T-helper 2 cell treated with Interferon-gamma antibody and Interleukin-4, amounts not matched to agents 100 ng/mL and 5 ng/mL, for 36 hours (primary cell): ENCODE measurements at regions not wholly inside any gene's neighbourhood (a gene's known extent, or its start where the extent isn't known, plus 50 kb on each side); places are given as distances from the start of the nearest gene placed in this dataset.

Source experiments
- intact Hi-C: fragments of 100-400 bp; cut with micrococcal nuclease; formaldehyde crosslinking; loops from one replicate; pipeline ENCODE4 v1.15.1; 2023

DNA sequence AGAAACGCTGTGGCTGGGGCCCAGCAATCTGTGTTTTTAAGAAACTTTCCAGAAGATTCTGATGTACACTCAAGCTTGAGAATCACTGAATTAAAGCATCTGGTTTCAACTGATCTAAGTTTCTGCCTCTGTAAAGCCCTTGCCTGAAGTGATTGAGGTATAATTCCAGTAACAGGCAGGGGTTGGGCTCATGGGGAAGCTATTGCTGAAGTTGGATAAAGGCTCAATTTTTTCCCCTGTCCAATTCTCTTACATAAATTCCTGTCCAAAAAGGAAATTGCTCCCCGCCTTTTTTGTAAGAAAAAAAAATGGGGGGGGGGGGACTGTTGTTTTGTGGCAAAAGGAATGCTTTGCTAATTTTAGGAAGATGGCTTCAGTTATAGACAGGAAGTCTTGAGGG, 337.4 kb downstream of the NUAK1 start:
- intact Hi-C loops = no loop called here

DNA sequence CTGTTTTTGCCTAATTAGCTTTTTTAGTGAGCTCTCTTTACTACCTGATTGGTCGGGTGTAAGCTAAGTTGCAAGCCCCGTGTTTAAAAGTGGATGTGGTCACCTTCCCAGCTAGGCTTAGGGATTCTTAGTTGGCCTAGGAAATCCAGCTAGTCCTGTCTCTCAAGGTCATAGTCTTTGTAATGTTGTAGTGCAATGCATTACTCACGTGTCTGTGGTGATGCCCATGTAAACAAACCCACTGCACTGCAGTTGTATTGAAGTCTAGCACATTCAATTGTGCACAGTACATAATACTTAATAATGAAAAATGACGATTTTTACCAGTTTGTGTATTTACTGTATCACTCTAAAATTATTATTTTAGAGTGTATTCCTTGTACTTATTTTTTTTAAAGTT, 335.5 kb downstream of the NUAK1 start:
- intact Hi-C loops = no loop called here

DNA sequence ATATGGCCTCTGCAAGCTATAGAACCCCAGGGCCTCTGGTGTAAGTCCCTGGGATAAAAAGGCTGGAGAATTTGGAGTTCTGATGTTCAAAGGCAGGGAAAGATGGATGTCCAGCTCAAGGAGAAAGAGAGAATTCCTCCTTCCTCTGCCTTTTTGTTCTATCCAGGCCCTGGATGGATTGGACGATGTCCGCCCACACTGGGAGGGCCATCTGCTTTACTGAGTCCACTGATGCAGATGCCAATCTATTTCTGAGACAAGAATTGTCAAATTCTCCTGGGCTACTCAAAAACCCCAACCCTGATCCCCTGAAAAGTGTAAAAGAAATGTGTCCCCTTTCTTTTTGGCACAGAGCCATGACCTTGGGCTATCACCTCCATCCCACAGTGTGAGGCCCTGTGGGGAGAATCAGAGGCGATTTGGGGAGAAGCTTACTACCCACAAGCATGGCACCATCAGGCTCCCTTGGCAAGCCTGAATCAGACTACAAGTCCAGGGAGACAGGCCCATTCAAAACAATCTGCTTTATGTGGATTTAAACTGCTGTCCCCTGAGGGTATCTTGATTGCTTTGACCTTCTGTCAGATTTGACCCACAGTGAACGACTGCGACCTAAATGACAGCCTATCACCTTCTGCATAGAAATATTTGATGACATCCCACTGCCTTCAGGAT, 334.0 kb downstream of the NUAK1 start:
- intact Hi-C loops = no loop called here

DNA sequence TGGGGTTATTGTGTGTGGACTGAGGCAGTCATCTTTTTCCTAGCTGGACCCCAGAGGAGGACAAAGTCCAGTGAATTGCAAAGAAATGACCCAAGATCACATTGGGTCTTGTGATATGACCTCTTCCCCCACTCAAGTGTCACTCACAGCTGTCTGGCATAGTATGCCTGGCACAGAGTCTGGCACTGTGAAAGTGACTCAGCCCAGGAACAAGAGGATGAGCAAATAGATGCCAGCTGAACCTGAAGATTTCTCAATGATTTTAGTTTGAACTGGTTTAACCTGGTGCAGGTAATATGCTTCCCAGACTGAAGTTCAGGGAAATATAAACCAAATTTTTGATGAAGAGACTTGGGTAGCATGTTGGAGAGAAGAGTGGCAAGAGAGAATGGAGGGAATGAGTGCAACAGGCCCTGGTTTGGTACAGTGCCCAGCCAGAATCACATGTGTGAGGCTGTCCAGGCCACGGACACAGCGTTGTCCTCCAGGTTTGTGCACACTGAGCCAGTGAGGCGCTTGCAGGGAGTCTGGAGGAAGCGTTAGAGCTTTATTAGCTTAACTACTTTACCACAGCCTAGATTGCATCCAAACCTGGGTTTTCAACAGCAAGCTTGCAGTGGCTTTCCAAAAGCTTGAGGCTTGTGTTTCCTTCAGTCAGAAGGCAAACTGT, 332.9 kb downstream of the NUAK1 start:
- intact Hi-C loops = no loop called here

DNA sequence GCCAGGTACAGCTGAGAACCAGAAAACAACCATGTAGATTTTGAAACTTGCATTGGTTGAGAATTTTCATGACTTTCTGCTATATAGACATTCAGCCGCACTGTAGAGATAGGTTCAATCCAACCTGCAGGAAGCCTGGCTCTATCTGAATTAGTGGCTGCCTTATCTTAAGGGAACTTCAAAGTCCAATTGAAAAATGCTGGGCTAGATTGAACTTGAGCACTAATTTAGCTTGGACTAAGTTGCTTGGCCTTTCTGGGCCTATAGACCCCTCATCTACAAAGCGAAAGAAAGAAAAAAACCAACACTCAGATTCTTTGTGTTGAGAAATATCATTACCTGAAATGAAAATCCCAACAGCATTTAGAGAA, 332.4 kb downstream of the NUAK1 start:
- intact Hi-C loops = no loop called here

DNA sequence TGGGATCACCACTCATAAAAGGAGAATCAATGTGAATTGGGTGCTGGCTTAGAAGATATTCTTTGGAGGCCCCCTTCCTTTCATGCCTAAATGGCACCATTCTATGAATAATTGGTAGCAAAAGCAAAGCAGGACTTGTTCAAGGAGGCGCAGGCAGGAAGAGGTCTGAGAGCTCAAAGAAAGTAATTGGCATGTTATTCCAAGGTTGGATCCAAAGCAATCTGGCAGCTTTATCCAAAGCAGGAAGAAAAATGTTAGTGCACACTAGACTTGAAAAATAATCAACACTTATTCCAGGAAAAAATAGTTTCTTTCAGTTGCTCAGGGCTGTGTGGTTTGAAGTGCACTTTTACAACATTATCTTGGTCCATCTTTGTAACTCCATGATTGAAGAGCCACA, 326.4 kb downstream of the NUAK1 start:
- intact Hi-C loops = no loop called here

DNA sequence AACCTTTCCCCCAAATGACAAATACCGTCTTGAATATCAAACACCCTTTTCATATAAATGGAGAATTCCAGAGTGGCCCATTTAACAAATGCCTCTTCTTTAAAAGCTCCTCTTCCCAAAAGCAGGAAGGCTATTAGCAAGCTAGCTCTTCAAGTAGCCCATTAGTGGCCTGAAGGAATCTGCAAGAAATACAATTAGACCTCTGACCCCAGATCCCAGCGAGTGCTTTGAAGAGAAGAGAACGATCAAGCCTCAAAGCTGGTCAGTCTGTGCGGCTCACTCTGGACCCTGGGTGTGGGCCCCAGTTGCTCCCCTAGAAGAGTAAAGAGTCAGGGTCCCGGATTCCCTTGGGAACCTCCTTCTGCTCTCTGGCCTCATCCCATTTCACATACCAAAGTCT, 325.6 kb downstream of the NUAK1 start:
- intact Hi-C loops = no loop called here

DNA sequence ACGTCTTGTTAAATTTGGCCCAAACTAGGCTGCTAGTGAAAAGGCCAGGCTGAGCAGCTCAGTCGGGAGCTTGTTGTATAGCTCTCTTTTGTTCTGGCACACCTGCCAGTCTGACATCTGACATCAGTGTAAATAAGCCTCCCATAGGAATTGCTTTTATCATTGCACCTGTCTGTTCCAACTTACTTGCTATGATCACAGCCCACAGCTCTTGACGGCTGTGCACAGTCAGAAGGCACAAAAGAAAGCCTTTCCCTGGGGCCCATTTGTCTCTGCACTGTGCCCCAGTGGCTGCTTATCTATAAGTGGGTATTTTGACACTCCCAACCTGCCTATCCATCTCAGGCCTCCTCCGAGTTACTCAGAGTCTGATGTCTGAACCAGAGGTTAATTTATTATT, 324.5 kb downstream of the NUAK1 start:
- intact Hi-C loops = no loop called here

DNA sequence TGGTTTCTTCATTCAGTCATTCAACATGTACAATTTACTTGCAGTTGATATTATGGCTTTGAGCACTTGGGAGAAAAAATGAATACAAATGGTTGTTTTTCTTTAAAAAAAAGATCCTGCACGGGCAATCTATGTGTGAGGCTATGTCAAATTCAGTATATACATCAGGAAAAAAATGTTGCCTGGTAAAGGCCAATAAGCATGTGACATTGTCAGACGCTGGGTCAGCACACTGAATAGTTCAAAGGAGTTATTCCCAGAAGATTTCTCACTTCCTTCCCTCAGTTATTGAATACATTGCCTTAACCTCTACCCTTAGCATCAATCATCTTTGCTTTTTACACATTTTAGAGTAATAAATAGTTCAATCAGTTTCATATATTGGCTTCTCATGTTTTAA, 319.2 kb downstream of the NUAK1 start:
- intact Hi-C loops = no loop called here

DNA sequence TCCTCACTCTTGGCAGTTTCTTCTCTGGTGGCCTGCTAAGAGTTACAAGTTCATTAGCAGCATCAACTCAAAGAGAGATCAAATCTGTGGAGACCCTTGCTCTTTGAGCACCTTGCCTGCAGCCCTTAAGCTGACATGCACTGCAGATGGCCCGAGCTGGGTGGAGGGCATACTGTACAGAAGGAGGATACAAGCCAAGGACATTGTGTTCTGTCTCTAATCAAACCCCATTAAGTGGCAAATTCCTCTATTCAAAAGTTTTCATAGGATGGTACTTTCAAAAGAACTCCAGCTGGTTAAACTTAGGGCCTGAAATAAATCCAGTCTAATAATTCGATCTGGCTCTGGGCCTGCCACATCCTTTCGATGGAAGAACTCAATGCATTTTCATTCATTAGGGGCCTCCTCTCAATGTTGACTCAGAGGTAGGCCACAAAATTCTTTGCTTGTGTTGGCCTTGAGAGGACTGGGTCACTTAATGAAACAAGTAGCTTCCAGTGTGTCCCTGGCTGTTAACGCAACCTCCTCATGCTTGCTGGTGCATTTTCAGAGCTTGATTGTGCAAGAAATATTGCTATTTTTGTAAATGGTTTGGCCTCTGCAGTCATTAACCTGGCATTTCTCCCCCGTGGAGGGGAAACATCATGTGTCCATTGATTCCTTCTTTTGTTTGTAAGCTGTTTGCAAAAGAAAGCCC, 318.2 kb downstream of the NUAK1 start:
- intact Hi-C loops = no loop called here

DNA sequence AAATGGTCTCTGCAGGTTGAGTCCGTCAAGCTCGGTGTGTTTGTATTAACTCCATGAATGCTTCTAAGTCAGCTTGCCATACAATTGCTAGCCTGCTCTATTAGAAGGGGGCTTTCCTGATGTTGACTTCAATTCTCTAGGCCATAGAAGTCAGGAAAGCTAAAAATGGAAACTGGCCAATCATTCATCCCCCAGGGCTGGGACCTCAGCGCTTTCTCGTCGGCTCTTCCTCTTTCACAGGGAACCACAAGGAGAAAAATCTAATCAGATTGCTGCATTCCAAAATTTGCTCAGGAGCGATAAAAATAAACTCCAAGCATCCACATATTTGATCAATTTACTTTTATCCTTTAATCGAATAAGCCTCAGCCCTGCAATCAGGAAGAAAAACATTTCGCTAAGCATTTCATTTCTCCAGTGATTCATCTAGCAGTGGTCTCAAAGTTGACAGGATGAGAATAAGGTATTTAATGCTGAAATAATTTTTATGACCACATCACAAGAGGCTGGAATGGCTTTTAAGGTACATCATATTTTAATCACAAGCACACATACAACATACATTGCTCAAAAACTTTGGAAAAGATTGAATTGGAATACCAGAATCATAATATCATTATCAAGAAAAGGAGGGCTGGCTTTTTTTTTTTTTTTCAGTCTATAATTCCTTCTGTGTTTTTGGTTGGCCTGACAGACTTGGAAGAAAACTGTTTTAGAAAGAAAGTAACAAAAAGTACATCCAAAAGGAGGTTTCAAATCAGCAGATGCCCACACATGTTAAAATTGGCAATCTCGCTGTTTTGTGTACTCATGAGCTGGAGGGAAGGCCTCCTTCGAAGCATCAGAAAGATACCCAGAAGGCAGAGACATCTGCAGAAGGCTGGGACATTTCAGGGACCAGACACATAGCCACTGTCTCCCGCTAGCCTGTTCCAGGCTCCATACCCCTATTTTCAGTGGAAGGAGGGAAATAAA, 316.3 kb downstream of the NUAK1 start:
- intact Hi-C loops = no loop called here

DNA sequence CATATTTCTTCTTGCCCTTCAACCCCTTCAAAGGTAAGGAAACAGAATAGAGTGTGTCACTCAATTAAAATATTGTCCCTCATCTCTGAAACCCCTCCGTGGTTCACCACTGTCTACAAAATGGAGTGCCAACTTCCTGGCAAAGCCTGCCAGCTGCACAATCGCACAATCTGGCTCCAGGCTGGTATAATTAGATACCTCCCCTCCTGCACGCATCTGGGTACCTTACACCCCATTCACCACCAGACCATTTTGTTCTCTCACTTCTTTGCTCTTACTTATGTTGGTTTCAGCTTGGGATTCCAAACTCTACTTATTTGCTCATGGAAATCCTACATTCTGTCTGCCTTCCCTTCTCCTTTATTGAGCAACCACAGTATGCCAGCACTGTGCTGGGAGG, 314.9 kb downstream of the NUAK1 start:
- intact Hi-C loops = no loop called here

DNA sequence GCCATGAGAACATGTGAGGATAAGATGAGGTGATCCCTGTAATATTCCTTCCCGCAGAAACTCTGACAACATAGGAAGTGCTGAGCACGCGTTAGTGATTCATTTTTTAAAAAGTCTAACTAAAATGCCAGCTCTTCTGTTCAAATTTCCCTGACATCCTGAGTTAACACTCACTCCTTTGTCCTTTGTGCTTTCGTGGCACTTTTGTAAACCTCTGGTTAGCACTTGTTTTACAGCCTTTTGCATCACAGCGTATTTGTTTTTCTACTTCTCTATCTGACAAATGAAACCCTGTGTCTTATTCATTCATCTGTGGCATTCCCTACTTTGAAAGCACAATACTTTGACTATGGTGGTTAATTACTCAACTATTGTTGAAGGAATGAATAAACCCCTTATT, 313.6 kb downstream of the NUAK1 start:
- intact Hi-C loops = no loop called here

DNA sequence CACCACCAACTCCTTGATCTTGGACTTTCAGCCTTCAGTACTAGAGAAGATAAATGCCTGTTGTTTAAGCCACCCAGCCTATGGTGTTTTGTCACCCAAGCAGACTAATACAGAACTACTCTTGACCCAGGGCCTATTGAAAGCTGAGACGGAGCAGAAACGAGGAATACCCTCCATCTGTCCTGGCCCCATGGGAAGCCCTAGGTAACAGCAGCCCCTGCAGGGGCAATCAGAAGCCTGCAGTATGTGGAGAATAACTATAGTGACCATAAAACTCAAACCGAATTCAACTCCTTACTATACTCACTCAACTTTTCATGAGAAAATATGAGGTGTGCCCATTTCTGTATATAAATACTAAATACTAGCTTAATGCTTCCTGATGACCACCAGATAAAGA, 307.4 kb downstream of the NUAK1 start:
- intact Hi-C loops = no loop called here

DNA sequence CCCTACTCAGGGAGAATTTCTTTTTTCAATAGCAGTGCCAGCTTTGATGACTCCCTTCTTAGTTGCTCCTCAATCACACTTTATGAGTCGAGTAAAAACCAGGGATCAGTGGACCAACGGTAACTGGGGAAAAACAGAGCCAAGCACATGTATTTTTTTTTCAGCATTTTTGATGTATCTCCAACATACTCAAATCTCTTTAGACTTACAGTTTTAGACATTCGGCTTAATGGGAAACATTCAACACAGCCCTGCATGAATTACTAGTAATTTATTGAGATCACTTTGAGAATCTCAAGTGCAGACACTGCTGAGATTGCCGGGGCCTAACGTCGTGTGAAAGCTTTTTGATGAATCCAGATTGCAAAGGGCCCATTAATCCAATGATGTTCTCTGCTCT, 306.7 kb downstream of the NUAK1 start:
- intact Hi-C loops = no loop called here

DNA sequence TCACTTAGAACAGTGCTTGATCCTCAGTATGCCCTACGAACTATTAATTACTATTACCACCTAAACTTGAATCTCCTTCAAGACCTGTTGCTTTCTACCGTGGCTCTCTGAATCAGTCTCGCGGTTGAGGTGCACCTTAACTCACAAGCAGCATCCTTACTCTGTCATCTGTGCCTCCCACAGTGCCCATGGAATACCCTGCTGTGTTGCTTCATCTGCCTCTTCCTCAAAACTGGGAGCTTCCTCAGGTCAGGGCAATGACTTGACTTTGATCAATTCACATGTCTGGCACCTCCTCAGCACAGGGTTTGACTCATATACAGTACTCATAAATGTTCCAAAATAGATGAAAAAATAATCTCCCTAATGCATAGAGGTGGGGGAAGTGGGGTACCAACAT, 305.9 kb downstream of the NUAK1 start:
- intact Hi-C loops = no loop called here

DNA sequence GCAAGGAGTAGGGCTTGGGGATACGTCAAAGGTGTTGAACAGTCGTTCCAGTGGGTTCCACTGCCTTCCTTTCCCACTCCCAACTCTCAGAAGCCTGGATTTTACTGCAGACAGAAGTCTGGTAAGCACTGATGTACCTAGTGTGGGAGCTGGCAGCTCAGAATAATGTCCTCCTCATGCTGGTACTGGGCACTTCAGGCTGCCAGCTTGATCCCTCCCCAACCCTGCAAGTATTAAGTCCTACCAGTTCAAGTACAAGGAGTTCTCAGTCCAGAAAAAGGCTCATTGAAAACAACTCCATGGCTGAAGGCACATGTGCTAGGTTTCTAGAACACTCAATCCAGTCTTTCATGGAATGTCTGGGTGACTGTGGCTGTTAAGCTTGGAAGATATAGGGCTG, 304.3 kb downstream of the NUAK1 start:
- intact Hi-C loops = no loop called here

DNA sequence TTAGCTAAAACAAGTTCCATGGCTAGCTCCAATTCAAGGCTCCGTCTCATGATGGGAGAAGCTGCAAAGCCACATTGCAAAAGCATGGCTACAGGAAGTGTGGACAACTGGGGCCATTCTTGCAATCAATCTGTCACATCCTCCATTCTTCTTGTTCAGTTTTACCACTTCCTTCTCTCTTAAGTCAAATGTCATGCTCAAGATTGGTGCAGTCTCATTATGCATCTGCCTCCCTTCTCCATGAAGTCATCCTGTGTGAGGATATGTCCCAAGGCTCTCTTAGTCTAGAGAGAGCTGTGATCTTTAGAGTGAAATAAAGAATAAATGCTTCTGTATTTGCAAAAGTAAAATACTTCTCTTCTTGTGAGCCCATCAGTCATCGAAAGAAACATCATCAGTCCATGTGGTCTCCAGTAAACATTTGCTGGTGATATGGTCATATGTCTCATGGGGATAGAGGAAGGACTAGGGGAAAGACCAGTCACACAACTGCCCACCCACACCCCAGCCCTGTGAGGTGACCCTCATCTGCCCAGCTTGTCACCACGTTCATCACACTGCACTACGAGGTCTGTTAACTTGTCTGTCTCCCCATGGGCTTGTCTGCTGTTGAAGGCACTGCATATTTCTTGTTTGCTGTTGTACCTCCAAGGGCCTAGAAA, 303.0 kb downstream of the NUAK1 start:
- intact Hi-C loops = no loop called here

DNA sequence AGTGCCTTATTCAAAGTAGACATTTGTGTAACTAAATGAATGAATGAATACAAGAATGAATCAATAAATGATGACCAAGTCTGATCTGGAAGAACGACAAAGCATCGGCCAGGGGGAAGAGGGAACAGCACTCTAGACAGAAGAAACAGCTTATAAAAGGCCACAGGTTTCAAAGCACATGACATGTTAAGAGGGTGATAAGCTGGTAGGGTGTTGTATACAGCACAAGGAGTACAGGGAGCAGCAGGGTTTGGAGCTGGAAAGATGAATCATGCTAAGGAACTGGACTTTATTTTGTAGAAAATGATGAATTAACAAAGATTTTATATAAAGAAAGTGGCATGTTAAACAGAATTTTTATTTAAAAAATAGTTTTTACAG, 302.5 kb downstream of the NUAK1 start:
- intact Hi-C loops = no loop called here

DNA sequence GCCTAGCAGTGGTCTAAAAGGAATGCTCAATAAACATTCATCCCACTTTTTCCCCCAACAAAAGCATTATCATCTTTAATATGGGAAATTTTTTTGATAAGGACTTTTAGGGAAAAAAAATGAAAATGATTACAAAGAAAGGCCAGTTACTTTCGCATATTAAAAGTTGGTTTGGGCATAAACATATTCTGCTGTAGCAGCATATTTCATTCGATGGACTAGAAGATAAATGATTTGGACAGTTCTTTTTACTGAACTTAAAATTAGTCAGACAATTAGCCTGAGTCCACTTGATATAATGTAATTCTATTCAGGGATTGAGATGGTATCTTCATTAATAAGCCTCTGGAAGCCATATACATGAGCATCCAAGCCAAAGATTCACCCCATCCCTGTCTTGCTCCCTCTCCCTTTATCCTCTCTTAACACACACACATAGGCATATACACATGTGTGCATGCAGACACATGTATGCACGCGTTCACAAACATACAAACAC, 299.1 kb downstream of the NUAK1 start:
- intact Hi-C loops = no loop called here

DNA sequence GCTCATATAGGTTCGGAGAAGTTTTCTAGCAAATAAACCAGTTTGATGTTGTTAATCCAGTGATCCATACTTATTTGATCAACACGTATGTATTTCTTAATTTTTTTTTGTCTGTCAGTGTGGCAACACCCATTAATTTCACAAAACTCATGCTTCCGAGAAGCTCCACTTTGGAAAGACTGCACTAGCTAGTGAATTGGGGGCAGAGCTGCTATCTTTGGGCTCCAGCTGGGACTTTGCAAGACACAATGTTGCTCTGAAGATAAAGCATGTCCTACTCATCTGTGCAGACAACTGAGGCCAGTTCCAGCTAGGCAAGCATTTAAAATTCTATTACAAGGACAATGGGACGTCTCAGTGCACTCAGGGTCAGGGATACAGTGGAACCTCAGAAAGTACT, 298.4 kb downstream of the NUAK1 start:
- intact Hi-C loops = no loop called here
